ENCODE measurements at regions not wholly inside any gene's neighbourhood (a gene's known extent, or its start where the extent isn't known, plus 50 kb on each side); places are given as distances from the start of the nearest gene placed in this dataset.
"Not testable (repeated sequence)": the region's sequence is repeated elsewhere in the genome, so short reads cannot be mapped to it uniquely, and the experiment has no call there.

GRCh38 chr3:195987001-195987400 is 78.7 kb upstream of the TNK2 start:
- Histone ChIP-seq H3K4me1 (peaks cover 0 to 13% (median 0%) of the 10 kb centered on the region in 4 donors), H3K36me3 (peaks cover 0 to 23% (median 0%) of the 10 kb centered on the region in 3 donors)
- WGBS, 2 donors: 84 to 85% methylated on average over 4 to 6 of the region's 8 CpGs
- H3K4me3 ChIP-seq; H3K27ac ChIP-seq; DNase-seq (ENCODE audit: low spot score in 2 of 2); H3K27me3 ChIP-seq; H3K9me3 ChIP-seq: not testable (repeated sequence)

- WGBS, 2 donors: no CpG with 5 or more reads among the region's 4 CpGs
- not testable (repeated sequence) for H3K27ac ChIP-seq; H3K4me3 ChIP-seq; DNase-seq (ENCODE audit: low spot score in 2 of 2); H3K27me3 ChIP-seq; H3K9me3 ChIP-seq
- peaks cover 0 to 13% (median 0%) of the 10 kb centered on the region in 4 donors for H3K4me1 ChIP-seq
- peaks cover 0 to 28% (median 0%) of the 10 kb centered on the region in 3 donors for H3K36me3 ChIP-seq
Measured at GRCh38 chr3:195986576-195986975, 78.2 kb upstream of the TNK2 start.

GRCh38 chr3:195985348-195985920 is 77.1 kb upstream of the TNK2 start:
- H3K27ac ChIP-seq; H3K4me3 ChIP-seq; DNase-seq (ENCODE audit: low spot score in 2 of 2); H3K9me3 ChIP-seq; H3K4me1 ChIP-seq; H3K27me3 ChIP-seq: not testable (repeated sequence)
- H3K36me3 ChIP-seq: peaks cover 0 to 28% (median 0%) of the 10 kb centered on the region in 3 donors
- WGBS, 2 donors: 96 to 100% methylated on average over 6 to 11 of the region's 11 CpGs

GRCh38 chr3:195984392-195985030 is 76.2 kb upstream of the TNK2 start:
- H3K27ac ChIP-seq; DNase-seq (ENCODE audit: low spot score in 2 of 2); H3K27me3 ChIP-seq; H3K9me3 ChIP-seq; H3K4me1 ChIP-seq; H3K4me3 ChIP-seq: not testable (repeated sequence)
- 93 to 94% methylated on average over 5 to 12 of the region's 12 CpGs for WGBS, 2 donors
- H3K36me3 ChIP-seq: peaks cover 0 to 35% (median 5%) of the 10 kb centered on the region in 3 donors

- H3K36me3 ChIP-seq: peaks cover 0 to 39% (median 5%) of the 10 kb centered on the region in 3 donors
Measured at GRCh38 chr3:195983880-195984279, 75.5 kb upstream of the TNK2 start.

GRCh38 chr3:195982754-195983153 is 74.4 kb upstream of the TNK2 start:
- DNase-seq (ENCODE audit: low spot score in 2 of 2); H3K4me1 ChIP-seq; H3K27me3 ChIP-seq; H3K9me3 ChIP-seq; H3K4me3 ChIP-seq; H3K27ac ChIP-seq: not testable (repeated sequence)
- peaks cover 0 to 50% (median 5%) of the 10 kb centered on the region in 3 donors for H3K36me3 ChIP-seq
- 96% methylated on average over 17 of the region's 17 CpGs; no CpG with 5 or more reads in 1 of the 2 donors for WGBS, 2 donors

More at GRCh38 chr3:195983880-195984279, 75.5 kb upstream of the TNK2 start:
- DNase-seq (ENCODE audit: low spot score in 2 of 2); H3K27me3 ChIP-seq; H3K4me1 ChIP-seq; H3K9me3 ChIP-seq; H3K4me3 ChIP-seq; H3K27ac ChIP-seq: not testable (repeated sequence)
- 84% methylated on average over 16 of the region's 16 CpGs; no CpG with 5 or more reads in 1 of the 2 donors for WGBS, 2 donors

GRCh38 chr3:195981778-195982177 is 73.4 kb upstream of the TNK2 start:
- peaks cover 0 to 57% (median 5%) of the 10 kb centered on the region in 3 donors for H3K36me3 ChIP-seq
- not testable (repeated sequence) for DNase-seq (ENCODE audit: low spot score in 2 of 2)

GRCh38 chr3:195979877-195980276 is 71.5 kb upstream of the TNK2 start:
- H3K4me1 ChIP-seq; H3K4me3 ChIP-seq; DNase-seq (ENCODE audit: low spot score in 2 of 2); H3K27ac ChIP-seq; H3K27me3 ChIP-seq; H3K9me3 ChIP-seq: not testable (repeated sequence)
- peaks cover 0 to 71% (median 5%) of the 10 kb centered on the region in 3 donors for H3K36me3 ChIP-seq
- WGBS, 2 donors: 98% methylated on average over 10 of the region's 10 CpGs; no CpG with 5 or more reads in 1 of the 2 donors

More at GRCh38 chr3:195981778-195982177, 73.4 kb upstream of the TNK2 start:
- H3K27ac ChIP-seq, H3K9me3 ChIP-seq, H3K4me3 ChIP-seq, H3K27me3 ChIP-seq, H3K4me1 ChIP-seq: not testable (repeated sequence)
- 81 to 93% methylated on average over 7 of the region's 7 CpGs for WGBS, 2 donors

GRCh38 chr3:195978585-195978984 is 70.2 kb upstream of the TNK2 start:
- not testable (repeated sequence) for H3K9me3 ChIP-seq

GRCh38 chr3:195976876-195977275 is 68.5 kb upstream of the TNK2 start:
- H3K27ac ChIP-seq; DNase-seq (ENCODE audit: low spot score in 2 of 2); H3K4me3 ChIP-seq; H3K27me3 ChIP-seq; H3K4me1 ChIP-seq; H3K9me3 ChIP-seq: not testable (repeated sequence)
- 90% methylated on average over 8 of the region's 19 CpGs; no CpG with 5 or more reads in 1 of the 2 donors for WGBS, 2 donors
- peaks cover 0 to 74% (median 5%) of the 10 kb centered on the region in 3 donors for H3K36me3 ChIP-seq

More at GRCh38 chr3:195978585-195978984, 70.2 kb upstream of the TNK2 start:
- not testable (repeated sequence) for DNase-seq (ENCODE audit: low spot score in 2 of 2); H3K4me1 ChIP-seq; H3K27ac ChIP-seq; H3K4me3 ChIP-seq; H3K27me3 ChIP-seq
- H3K36me3 ChIP-seq: peaks cover 0 to 72% (median 5%) of the 10 kb centered on the region in 3 donors
- 93% methylated on average over 7 of the region's 11 CpGs; no CpG with 5 or more reads in 1 of the 2 donors for WGBS, 2 donors

GRCh38 chr3:195974281-195974680 is 65.9 kb upstream of the TNK2 start:
- WGBS, 2 donors: 80 to 99% methylated on average over 6 to 10 of the region's 13 CpGs
- not testable (repeated sequence) for H3K27me3 ChIP-seq; DNase-seq (ENCODE audit: low spot score in 2 of 2); H3K9me3 ChIP-seq; H3K4me3 ChIP-seq; H3K4me1 ChIP-seq; H3K27ac ChIP-seq
- H3K36me3 ChIP-seq: peaks cover 0 to 86% (median 7%) of the 10 kb centered on the region in 3 donors

- H3K9me3 ChIP-seq; DNase-seq (ENCODE audit: low spot score in 2 of 2); H3K4me1 ChIP-seq; H3K27ac ChIP-seq; H3K4me3 ChIP-seq; H3K27me3 ChIP-seq: not testable (repeated sequence)
- peaks cover 0 to 79% (median 7%) of the 10 kb centered on the region in 3 donors for H3K36me3 ChIP-seq
- 76 to 83% methylated on average over 6 to 9 of the region's 9 CpGs for WGBS, 2 donors
Measured at GRCh38 chr3:195970873-195971272, 62.5 kb upstream of the TNK2 start.

- DNase-seq (ENCODE audit: low spot score in 2 of 2); H3K4me1 ChIP-seq; H3K4me3 ChIP-seq; H3K27me3 ChIP-seq; H3K27ac ChIP-seq; H3K9me3 ChIP-seq: not testable (repeated sequence)
- H3K36me3 ChIP-seq: peaks cover 2 to 78% (median 13%) of the 10 kb centered on the region in 3 donors
- 86 to 94% methylated on average over 8 to 21 of the region's 22 CpGs for WGBS, 2 donors
Measured at GRCh38 chr3:195969838-195970776, 61.8 kb upstream of the TNK2 start.

Data from tibial nerve (tissue), 4 donors.